ENCODE measurements at regions not wholly inside any gene's neighbourhood (a gene's known extent, or its start where the extent isn't known, plus 50 kb on each side); places are given as distances from the start of the nearest gene placed in this dataset.

GRCh38 chr19:29289020-29289419 is 76.1 kb upstream of the UQCRFS1 start:
- no peak for DNase-seq (ENCODE audit: extremely low read depth in 1 of 11, low read depth in 9 of 11, low spot score in 4 of 11)

- DNase-seq (ENCODE audit: extremely low read depth in 1 of 11, low read depth in 9 of 11, low spot score in 4 of 11): no peak
These were observed 77.9 kb upstream of the UQCRFS1 start for GRCh38 chr19:29290853-29291252.

- no peak for DNase-seq (ENCODE audit: extremely low read depth in 1 of 11, low read depth in 9 of 11, low spot score in 4 of 11)
These were observed 79.2 kb upstream of the UQCRFS1 start for GRCh38 chr19:29292153-29292552.

GRCh38 chr19:29292562-29292961 is 79.6 kb upstream of the UQCRFS1 start:
- DNase-seq (ENCODE audit: extremely low read depth in 1 of 11, low read depth in 9 of 11, low spot score in 4 of 11): no peak

GRCh38 chr19:29293292-29293691 is 80.3 kb upstream of the UQCRFS1 start:
- DNase-seq (ENCODE audit: extremely low read depth in 1 of 11, low read depth in 9 of 11, low spot score in 4 of 11): no peak

DNA sequence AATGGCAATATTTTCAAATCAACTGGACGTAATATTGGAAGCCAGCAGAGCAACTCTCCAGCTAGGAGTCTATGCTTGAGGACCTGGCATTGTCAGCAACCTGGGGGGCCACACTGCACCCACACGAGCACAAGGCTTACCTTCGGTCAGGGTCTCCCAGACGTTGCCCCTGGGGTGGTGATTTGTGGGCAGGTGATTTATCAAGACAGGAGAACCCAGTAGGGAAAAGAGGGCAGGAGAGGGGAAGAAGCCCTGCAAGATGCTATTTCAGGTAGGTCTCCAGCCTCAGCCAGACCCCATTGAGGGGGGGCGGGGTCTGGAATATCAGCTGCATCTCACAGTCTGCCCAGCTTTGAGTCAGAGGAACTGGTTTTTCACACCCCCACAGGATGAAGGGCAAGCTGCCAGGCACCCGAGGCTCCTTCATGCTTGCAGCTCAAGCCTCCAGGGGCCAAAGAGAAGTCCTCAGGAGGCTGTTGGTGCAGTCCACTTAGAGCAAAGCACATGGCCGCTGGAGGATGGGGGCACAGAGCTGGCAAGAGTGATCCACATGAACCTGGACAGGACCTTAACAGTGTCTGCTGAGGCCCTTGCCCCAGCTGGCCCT is 80.9 kb upstream of the UQCRFS1 start:
- no peak for DNase-seq (ENCODE audit: extremely low read depth in 1 of 11, low read depth in 9 of 11, low spot score in 4 of 11)

DNA sequence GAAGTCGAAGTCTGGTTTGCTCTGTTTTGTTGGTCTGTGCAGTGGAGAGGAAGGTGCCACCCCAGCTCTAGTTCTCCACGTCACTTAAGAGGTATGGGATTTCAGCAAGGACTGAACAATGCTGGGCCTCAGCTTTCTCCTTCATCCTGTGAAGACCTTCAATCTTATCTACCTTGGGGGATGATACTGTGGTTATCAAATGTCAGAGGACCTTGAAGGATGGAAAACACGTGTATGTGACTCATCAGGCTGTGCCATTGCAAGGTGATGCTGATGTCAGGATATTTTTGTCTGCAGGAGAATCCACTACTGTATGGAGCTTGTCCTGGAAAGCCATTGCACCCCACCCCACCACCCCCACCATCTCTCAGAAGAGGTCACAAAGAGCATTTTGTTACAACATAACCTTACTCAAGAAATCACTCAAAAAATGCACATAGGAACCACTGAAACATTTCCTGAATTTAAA is 81.4 kb upstream of the UQCRFS1 start:
- no peak for DNase-seq (ENCODE audit: extremely low read depth in 1 of 11, low read depth in 9 of 11, low spot score in 4 of 11)

- DNase-seq (ENCODE audit: extremely low read depth in 1 of 11, low read depth in 9 of 11, low spot score in 4 of 11): no peak
These were observed 82.3 kb upstream of the UQCRFS1 start for GRCh38 chr19:29295285-29295684.

DNA sequence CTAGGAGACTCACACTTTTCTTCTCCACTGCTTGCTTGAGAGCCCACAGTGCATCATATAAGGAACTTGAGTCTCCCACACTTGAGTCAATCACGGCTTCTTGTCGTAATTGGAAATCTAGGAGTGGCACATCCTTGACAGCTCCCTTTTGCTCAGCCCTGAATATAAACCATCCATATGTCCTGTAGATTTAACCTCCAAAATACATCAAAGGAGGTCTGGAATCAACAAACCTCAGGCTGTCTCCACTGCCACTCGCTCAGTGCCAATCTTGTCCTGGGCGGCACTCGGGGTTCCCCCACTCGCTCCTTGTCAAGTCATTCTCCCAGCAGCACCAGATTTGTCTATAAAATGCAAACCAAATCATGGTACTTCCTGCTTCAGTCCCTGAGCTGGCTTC is 84.4 kb upstream of the UQCRFS1 start:
- no peak for DNase-seq (ENCODE audit: extremely low read depth in 1 of 11, low read depth in 9 of 11, low spot score in 4 of 11)

DNA sequence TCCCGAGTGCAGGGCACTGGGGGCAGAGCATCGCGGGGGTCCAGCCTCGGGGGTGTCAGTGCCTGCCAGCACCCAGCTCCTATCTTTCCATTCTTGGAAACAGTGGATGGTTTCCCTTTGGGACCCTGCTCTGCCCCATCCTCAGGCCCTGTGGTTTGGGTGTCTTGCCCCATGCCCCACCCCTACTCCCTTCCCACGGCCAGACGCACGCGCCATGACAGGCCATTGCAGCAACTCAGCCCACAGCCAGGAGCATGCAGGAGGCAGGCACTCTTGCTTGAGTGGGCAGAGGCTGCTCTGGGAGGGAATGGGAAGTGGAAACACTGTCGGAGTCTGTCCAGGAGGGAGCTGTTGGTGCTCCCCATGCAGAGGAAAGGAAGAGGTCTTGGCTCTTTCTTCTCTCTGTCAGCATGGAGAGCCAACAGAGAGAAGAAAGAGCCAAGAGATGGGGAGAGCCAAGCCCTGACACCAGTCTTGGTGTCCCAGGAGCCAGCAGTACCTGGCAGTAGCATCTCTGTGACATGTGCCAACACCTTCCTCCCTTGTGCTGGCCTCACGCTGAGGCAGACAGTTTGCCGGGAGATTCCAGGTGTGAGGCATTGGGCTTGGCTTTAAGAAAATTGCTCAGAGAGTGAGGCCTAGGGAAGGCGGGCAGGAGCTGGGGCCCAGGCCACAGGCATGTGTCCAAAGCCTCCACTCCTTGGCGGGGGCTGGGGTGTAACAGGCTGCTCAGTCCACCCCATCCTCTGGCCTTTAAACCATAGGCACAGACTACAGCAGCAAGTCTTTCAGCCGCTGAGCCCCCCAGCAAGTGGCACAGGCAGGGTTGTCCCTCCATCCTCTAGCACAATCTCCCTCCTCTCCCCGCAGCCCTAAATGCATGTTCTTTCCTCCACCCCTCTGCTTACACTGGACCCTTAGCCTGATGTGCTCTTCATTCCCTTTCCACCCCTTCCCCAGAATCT is 86.7 kb upstream of the UQCRFS1 start:
- no peak for DNase-seq (ENCODE audit: extremely low read depth in 1 of 11, low read depth in 9 of 11, low spot score in 4 of 11)

DNA sequence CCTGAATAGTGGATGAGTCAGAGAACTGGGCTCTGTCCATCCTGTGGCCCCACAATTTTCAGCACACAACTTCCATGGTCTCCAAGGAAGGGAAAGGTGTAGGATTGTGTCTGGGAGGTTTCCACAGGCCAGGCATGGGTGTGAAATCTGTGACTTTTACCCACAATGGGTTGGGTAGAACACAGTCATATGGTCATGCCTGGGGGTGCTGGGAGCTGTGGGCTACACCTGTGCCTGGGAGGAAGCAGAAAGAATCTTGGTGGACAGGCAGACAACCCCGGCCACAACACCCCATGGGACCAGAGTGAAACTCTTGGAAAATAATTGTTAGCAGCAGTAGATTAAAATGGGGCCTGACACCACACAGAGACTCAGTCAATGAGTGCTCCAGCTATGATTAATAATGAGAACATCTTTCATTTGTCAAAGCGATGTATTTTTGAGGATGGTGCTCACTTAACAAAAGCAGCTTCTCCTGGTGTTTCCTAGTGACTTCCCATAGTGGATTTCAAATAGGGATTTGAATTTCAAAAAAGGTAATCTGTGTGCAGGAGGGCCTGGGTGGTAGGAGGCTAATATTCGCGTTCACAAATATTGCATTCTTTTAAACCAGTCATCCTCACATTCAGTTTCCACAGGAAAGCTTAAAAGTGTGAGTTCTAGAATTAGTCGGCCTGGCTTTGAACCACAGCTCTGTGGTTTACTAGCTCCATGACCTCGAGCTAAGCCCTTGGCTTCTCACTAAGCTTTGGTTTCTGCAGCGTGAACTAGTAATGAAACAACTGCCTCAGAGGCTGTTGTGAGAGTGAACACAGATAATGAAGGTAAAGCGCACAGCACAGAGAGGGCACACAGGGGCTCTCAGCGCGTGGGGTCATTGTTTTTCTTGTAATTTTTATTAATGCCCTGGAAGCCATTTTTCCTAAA is 89.3 kb upstream of the UQCRFS1 start:
- no peak for DNase-seq (ENCODE audit: extremely low read depth in 1 of 11, low read depth in 9 of 11, low spot score in 4 of 11)

GRCh38 chr19:29303069-29303718 is 90.2 kb upstream of the UQCRFS1 start:
- no peak for DNase-seq (ENCODE audit: extremely low read depth in 1 of 11, low read depth in 9 of 11, low spot score in 4 of 11)

DNA sequence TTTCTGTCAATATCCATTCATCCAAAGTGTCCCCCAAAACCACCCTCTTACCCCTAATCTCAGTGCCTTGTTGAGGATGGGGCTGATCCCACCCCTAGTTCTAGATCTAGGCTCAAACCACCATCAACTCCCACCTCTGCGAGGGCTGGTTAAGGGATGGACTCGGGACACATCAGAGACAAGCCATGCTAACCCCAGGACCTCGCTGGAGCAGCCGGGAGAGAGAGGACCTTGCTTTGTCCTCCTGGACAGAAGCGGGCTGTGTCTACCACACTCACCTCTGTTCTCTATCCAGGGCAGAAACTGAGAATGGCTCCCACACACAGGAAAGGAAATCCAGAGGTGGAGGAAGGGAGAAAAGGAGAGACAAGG is 90.8 kb upstream of the UQCRFS1 start:
- DNase-seq (ENCODE audit: extremely low read depth in 1 of 11, low read depth in 9 of 11, low spot score in 4 of 11): no peak

- DNase-seq (ENCODE audit: extremely low read depth in 1 of 11, low read depth in 9 of 11, low spot score in 4 of 11): no peak
These were observed 92.3 kb upstream of the UQCRFS1 start for GRCh38 chr19:29305268-29305667.

DNA sequence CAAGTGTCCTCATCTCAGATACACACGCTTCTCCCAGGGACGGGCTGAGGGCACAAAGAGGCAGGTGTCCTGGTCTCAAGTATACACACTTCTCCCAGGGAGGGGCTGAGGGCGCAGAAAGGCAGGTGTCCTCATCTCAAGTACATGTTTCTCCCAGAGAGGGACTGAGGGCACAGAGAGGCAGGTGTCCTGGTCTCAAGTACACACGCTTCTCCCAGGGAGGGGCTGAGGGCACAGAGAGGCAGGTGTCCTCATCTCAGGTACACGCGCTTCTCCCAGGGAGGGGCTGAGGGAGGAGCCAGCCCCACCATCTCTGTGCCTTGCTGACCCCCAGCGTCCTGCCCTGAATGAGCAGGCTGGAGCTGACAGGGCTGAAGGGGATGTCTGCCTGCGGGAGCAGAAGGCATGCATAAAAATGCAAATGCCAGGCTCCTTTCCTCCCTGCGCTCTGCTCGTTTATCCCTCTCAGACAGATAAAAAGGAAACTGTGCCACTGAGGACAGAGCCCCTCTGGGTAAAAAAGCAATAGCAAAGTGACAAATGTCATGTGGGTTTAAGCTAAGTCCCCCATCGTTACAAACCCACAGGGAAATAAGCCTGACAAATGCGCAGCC is 96.1 kb upstream of the UQCRFS1 start:
- no peak for DNase-seq (ENCODE audit: extremely low read depth in 1 of 11, low read depth in 9 of 11, low spot score in 4 of 11)

GRCh38 chr19:29309637-29310036 is 96.7 kb upstream of the UQCRFS1 start:
- no peak for DNase-seq (ENCODE audit: extremely low read depth in 1 of 11, low read depth in 9 of 11, low spot score in 4 of 11)

GRCh38 chr19:29311191-29311790 is 98.3 kb upstream of the UQCRFS1 start:
- DNase-seq (ENCODE audit: extremely low read depth in 1 of 11, low read depth in 9 of 11, low spot score in 4 of 11): peak in 7 of 11 donors; percentile 10 to 47 (median 20)

DNA sequence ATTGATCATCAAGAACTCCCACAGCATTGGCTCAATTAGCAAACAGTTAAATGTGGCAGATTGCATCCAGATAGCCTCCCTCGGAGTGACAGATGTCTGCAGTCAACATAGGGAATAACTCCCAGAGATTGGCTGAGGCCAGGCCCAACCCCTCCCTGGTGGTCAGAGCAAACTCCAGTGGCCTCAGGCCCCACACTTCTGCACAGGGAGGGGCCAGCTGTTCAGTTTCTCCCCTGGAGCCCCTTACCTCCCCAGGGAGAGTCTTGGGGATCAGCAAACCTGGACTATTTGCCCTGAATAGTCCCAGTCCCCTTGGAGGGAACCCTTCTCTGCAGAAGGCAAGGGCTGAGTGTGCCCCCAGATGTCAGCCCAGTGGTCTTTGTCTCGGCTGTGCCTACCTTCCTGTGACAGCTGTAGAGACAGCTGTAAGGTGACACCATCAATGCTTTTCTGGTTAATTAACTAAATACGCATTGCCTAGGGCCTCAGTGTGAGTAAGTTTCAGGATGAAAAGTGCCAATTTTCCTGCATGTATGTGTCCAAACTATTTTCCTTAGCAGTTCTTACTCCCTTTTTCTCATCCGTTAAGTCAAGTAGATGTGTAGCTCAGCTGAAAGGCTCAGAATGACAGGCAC is 102.7 kb upstream of the UQCRFS1 start:
- DNase-seq (ENCODE audit: extremely low read depth in 1 of 11, low read depth in 9 of 11, low spot score in 4 of 11): peak in 1 of 11 donors; percentile 17
